SK-N-SH (cell line): ENCODE measurements at regions not wholly inside any gene's neighbourhood (a gene's known extent, or its start where the extent isn't known, plus 50 kb on each side); places are given as distances from the start of the nearest gene placed in this dataset.

Experiments used
- CTCF ChIA-PET: fragments of 300-600, 350-600 bp; formaldehyde crosslinking; extraction: SDS; loops from one replicate; lab custom pipeline; 2021; lab: Yijun Ruan, JAX
- POLR2A ChIA-PET: fragments of 350-600 bp; sonication (Branson Sonifier 250); formaldehyde crosslinking; extraction: SDS; loops from one replicate; lab custom pipeline; 2020; ENCODE audit warnings: antibody characterized with exemption, inconsistent platforms; lab: Yijun Ruan, JAX
- DNase-seq: peaks from one replicate; pipeline ENCODE4 v3.0.0; 2012
- H2AFZ ChIP-seq: fragments of 200-600 bp; sonication (generic); 2 replicates; pipeline ENCODE4 v1.8.1; 2016; ENCODE audit warnings: antibody characterized with exemption, mild to moderate bottlenecking, low read depth
- H3F3A ChIP-seq: fragments of 200-600 bp; sonication (generic); replicated peaks from 2 replicates; pipeline ENCODE3; 2016; ENCODE audit warnings: antibody characterized with exemption, mild to moderate bottlenecking; ENCODE audit not compliant: insufficient read depth
- H3K27ac ChIP-seq, 2 experiments: fragments of 200-500 bp in 1 of 2; fragments of 200-600 bp in 1 of 2; sonication (Bioruptor generic) in 1 of 2; sonication (generic), shearing (Covaris generic) in 1 of 2; 2 replicates each; pipeline versions ENCODE4 v1.5.1 to v1.6.1; 2014 to 2016; ENCODE audit warnings: low read depth in 2 of 2, inconsistent platforms in 1 of 2, low read length in 1 of 2, mild to moderate bottlenecking in 1 of 2, mixed read lengths in 1 of 2
- H3K27me3 ChIP-seq: fragments of 200-600 bp; sonication (generic), shearing (Covaris generic); 2 replicates; pipeline ENCODE4 v1.6.1; 2016; ENCODE audit warnings: mixed run types; ENCODE audit not compliant: insufficient read depth
- H3K36me3 ChIP-seq, 2 experiments: fragments of 200-500 bp in 1 of 2; fragments of 200-600 bp in 1 of 2; sonication (Bioruptor generic) in 1 of 2; sonication (generic) in 1 of 2; replicated peaks in 1 of 2; 2 replicates each; pipeline versions ENCODE3 to v1.5.1; 2014 to 2016; ENCODE audit warnings: low read length in 1 of 2, mild to moderate bottlenecking in 1 of 2; ENCODE audit not compliant: insufficient read depth in 2 of 2, control insufficient read depth in 1 of 2
- H3K4me1 ChIP-seq, 2 experiments: fragments of 200-500 bp in 1 of 2; fragments of 200-600 bp in 1 of 2; sonication (Bioruptor generic) in 1 of 2; sonication (generic), shearing (Covaris generic) in 1 of 2; 2 replicates each; pipeline versions ENCODE4 v1.5.1 to v1.6.1; 2014 to 2016; ENCODE audit warnings: low read depth in 1 of 2, low read length in 1 of 2, mixed run types in 1 of 2; ENCODE audit not compliant: insufficient read depth in 2 of 2, control insufficient read depth in 1 of 2
- H3K4me2 ChIP-seq: fragments of 200-600 bp; sonication (generic), shearing (Covaris generic); 2 replicates; pipeline ENCODE4 v1.6.1; 2017; ENCODE audit warnings: mixed run types
- H3K4me3 ChIP-seq, 2 experiments: fragments of 200-500 bp in 1 of 2; fragments of 200-600 bp in 1 of 2; sonication (Bioruptor generic) in 1 of 2; sonication (generic), shearing (Covaris generic) in 1 of 2; 2 replicates each; pipeline versions ENCODE4 v1.5.1 to v1.8.1; 2014 to 2016; ENCODE audit warnings: low read depth in 2 of 2, inconsistent platforms in 1 of 2, low read length in 1 of 2, mild to moderate bottlenecking in 1 of 2, mixed read lengths in 1 of 2, moderate library complexity in 1 of 2
- H3K79me2 ChIP-seq: fragments of 200-600 bp; sonication (generic); 2 replicates; pipeline ENCODE4 v1.8.1; 2017; ENCODE audit warnings: mild to moderate bottlenecking; ENCODE audit not compliant: insufficient read depth
- H3K9ac ChIP-seq: fragments of 200-600 bp; sonication (generic); 2 replicates; pipeline ENCODE4 v1.6.1; 2017; ENCODE audit warnings: mixed run types
- H3K9me2 ChIP-seq: fragments of 200-600 bp; sonication (generic); 2 replicates; pipeline ENCODE4 v1.6.1; 2017; ENCODE audit warnings: mixed run types
- H3K9me3 ChIP-seq: fragments of 200-600 bp; sonication (generic); 2 replicates; pipeline ENCODE4 v1.6.1; 2017; ENCODE audit warnings: mixed run types, mild to moderate bottlenecking, moderate library complexity
- H4K20me1 ChIP-seq: fragments of 200-600 bp; sonication (generic); 2 replicates; pipeline ENCODE4 v1.6.1; 2017; ENCODE audit warnings: mild to moderate bottlenecking, mixed run types; ENCODE audit not compliant: insufficient read depth
- CTCF ChIP-seq: fragments of 200-600 bp; sonication (generic); IDR thresholded peaks from 2 replicates; pipeline ENCODE4 v1.6.1; 2017; ENCODE audit warnings: antibody characterized with exemption, mild to moderate bottlenecking, moderate library complexity
- ELF1 ChIP-seq: IDR thresholded peaks from 2 replicates; pipeline ENCODE4 v1.4.0; 2012
- EP300 ChIP-seq, 2 experiments: IDR thresholded peaks; 2 replicates each; pipeline versions ENCODE4 v1.4.0 to v1.6.1; 2012; ENCODE audit warnings: borderline replicate concordance in 1 of 2, low read depth in 1 of 2, low read length in 1 of 2
- EZH2phosphoT487 ChIP-seq: fragments of 200-600 bp; sonication (generic); IDR thresholded peaks from 2 replicates; pipeline ENCODE4 v1.6.1; 2017; ENCODE audit warnings: low read depth, mixed run types, mild to moderate bottlenecking, antibody characterized with exemption, moderate library complexity, borderline replicate concordance
- FOXM1 ChIP-seq: IDR thresholded peaks from 2 replicates; pipeline ENCODE4 v1.4.0; 2012; ENCODE audit warnings: low read depth, mild to moderate bottlenecking
- GABPA ChIP-seq: IDR thresholded peaks from 2 replicates; pipeline ENCODE4 v1.4.0; 2012; ENCODE audit warnings: low read depth, mild to moderate bottlenecking
- GATA2 ChIP-seq: sonication (generic); formaldehyde crosslinking; IDR thresholded peaks from 2 replicates; pipeline ENCODE4 v1.5.0; 2020; ENCODE audit warnings: mild to moderate bottlenecking, missing genetic modification reagents
- NFIC ChIP-seq: IDR thresholded peaks from 2 replicates; pipeline ENCODE4 v1.4.0; 2012; ENCODE audit warnings: borderline replicate concordance
- NRF1 ChIP-seq: IDR thresholded peaks from 2 replicates; pipeline ENCODE4 v1.6.1; 2012; ENCODE audit warnings: low read depth, mild to moderate bottlenecking, low read length
- PBX3 ChIP-seq: IDR thresholded peaks from 2 replicates; pipeline ENCODE4; 2012
- YY1 ChIP-seq: IDR thresholded peaks from 2 replicates; pipeline ENCODE4 v1.4.0; 2012; ENCODE audit warnings: low read depth, mild to moderate bottlenecking
- WGBS: methylation state at CpG from one replicate; pipeline ENCODE4 v1.1.6; 2017; ENCODE audit warnings: low lambda C conversion rate; 5-methylcytosine and 5-hydroxymethylcytosine counted together
- TF ChIP-seq, protein P1 (sequence below): fragments of 150-350 bp; IDR thresholded peaks from 2 replicates; pipeline ENCODE4 v1.6.1; 2016; ENCODE audit warnings: mild to moderate bottlenecking, low read depth, low read length
- TF ChIP-seq, protein P2 (sequence below): IDR thresholded peaks from 2 replicates; pipeline ENCODE4 v1.4.0; 2012; ENCODE audit warnings: low read depth, borderline replicate concordance
- TF ChIP-seq, protein P3 (sequence below): IDR thresholded peaks from 2 replicates; pipeline ENCODE4 v1.4.0; 2012; ENCODE audit warnings: low read depth, borderline replicate concordance

DNA sequence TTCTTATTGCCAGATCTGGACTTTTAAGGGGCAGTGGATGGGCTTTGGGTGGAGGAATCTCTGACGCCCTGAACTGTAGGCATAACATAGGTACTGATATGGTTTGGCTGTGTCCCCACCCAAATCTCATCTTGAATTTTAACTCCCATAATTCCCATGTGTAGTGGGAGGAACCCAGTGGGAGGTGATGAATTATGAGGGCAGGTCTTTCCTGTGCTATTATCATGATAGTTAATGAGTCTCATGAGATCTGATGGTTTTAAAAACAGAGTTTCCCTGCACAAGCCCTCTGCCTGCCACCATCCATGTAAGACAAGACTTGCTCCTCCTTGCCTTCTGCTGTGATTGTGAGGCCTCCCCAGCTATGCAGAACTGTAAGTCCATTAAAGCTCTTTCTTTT is 160.0 kb upstream of the CRY1 start:
- no peak for DNase-seq
- no peaks in the 10 kb centered on the region for H3K9me3 ChIP-seq
- CTCF ChIA-PET = no interaction called here
- no peak overlapping the region for H3K4me2 ChIP-seq
- H3K79me2 ChIP-seq = no peaks in the 10 kb centered on the region
- H3K4me1 ChIP-seq = no peaks in the 10 kb centered on the region
- no peak overlapping the region for H3K4me3 ChIP-seq
- 50% methylated on average over 1 of the region's 1 CpG for WGBS
- TF ChIP-seq ELF1 (no peak), NFIC (no peak), CTCF (no peak), EZH2phosphoT487 (no peak), YY1 (no peak), GATA2 (no peak), EP300 (IDR thresholded peaks at IDR 0.05; ENCODE audit: borderline replicate concordance in 1 of 2, low read depth in 1 of 2, low read length in 1 of 2) (no peak), GABPA (no peak), PBX3 (no peak), NRF1 (no peak), FOXM1 (no peak)
- TF ChIP-seq, protein P1, sequence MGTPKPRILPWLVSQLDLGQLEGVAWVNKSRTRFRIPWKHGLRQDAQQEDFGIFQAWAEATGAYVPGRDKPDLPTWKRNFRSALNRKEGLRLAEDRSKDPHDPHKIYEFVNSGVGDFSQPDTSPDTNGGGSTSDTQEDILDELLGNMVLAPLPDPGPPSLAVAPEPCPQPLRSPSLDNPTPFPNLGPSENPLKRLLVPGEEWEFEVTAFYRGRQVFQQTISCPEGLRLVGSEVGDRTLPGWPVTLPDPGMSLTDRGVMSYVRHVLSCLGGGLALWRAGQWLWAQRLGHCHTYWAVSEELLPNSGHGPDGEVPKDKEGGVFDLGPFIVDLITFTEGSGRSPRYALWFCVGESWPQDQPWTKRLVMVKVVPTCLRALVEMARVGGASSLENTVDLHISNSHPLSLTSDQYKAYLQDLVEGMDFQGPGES = no peak
- TF ChIP-seq, protein P2, sequence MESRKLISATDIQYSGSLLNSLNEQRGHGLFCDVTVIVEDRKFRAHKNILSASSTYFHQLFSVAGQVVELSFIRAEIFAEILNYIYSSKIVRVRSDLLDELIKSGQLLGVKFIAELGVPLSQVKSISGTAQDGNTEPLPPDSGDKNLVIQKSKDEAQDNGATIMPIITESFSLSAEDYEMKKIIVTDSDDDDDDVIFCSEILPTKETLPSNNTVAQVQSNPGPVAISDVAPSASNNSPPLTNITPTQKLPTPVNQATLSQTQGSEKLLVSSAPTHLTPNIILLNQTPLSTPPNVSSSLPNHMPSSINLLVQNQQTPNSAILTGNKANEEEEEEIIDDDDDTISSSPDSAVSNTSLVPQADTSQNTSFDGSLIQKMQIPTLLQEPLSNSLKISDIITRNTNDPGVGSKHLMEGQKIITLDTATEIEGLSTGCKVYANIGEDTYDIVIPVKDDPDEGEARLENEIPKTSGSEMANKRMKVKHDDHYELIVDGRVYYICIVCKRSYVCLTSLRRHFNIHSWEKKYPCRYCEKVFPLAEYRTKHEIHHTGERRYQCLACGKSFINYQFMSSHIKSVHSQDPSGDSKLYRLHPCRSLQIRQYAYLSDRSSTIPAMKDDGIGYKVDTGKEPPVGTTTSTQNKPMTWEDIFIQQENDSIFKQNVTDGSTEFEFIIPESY = no peak
- TF ChIP-seq, protein P3, sequence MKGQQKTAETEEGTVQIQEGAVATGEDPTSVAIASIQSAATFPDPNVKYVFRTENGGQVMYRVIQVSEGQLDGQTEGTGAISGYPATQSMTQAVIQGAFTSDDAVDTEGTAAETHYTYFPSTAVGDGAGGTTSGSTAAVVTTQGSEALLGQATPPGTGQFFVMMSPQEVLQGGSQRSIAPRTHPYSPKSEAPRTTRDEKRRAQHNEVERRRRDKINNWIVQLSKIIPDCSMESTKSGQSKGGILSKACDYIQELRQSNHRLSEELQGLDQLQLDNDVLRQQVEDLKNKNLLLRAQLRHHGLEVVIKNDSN = no peak
- H3K9me2 ChIP-seq = no peaks in the 10 kb centered on the region
- H3F3A ChIP-seq = no peaks in the 10 kb centered on the region
- no peak overlapping the region for H3K27ac ChIP-seq
- no peaks in the 10 kb centered on the region for H3K36me3 ChIP-seq
- H4K20me1 ChIP-seq = no peaks in the 10 kb centered on the region
- H3K9ac ChIP-seq = no peak overlapping the region
- H3K27me3 ChIP-seq = no peaks in the 10 kb centered on the region; the same call in 1 of the 2 replicates
- H2AFZ ChIP-seq = no peak overlapping the region
- POLR2A ChIA-PET = no interaction called here
